Heart right ventricle (tissue), 16 donors: ENCODE measurements at regions not wholly inside any gene's neighbourhood (a gene's known extent, or its start where the extent isn't known, plus 50 kb on each side); places are given as distances from the start of the nearest gene placed in this dataset.

Experiments
- ATAC-seq, 8 donors: fragments of 200-7000 bp; cut with Tn5 transposase; one replicate each; pipeline ENCODE4 v1.9.1; 2020; ENCODE audit warnings: mild to moderate bottlenecking in 8 of 8, moderate library complexity in 8 of 8, moderate number of reproducible peaks in 1 of 8
- DNase-seq, 2 donors: peaks; one replicate each; pipeline ENCODE4 v3.0.0-alpha.2; 2020
- H3K27ac ChIP-seq, 10 donors: fragments of 200-600 bp; sonication (generic) in 2 of 10; one replicate each; pipeline versions ENCODE4 v1.5.0 to v1.8.0; 2020 to 2022; ENCODE audit warnings: mild to moderate bottlenecking in 3 of 10
- H3K27me3 ChIP-seq, 7 donors: fragments of 200-600 bp; one replicate each; pipeline ENCODE4 v1.8.0; 2021 to 2022; ENCODE audit warnings: mild to moderate bottlenecking in 2 of 7
- H3K36me3 ChIP-seq, 9 donors: fragments of 200-600 bp; sonication (generic) in 1 of 9; one replicate each; pipeline versions ENCODE4 v1.5.0 to v1.8.0; 2020 to 2022; ENCODE audit warnings: mild to moderate bottlenecking in 2 of 9
- H3K4me1 ChIP-seq, 9 donors: fragments of 200-600 bp; sonication (generic) in 1 of 9; one replicate each; pipeline versions ENCODE4 v1.5.0 to v1.8.0; 2020 to 2022; ENCODE audit warnings: mild to moderate bottlenecking in 4 of 9
- H3K4me3 ChIP-seq, 10 donors: fragments of 200-600 bp; sonication (generic) in 2 of 10; one replicate each; pipeline versions ENCODE4 v1.5.0 to v1.8.0; 2020 to 2022; ENCODE audit warnings: mild to moderate bottlenecking in 7 of 10, moderate library complexity in 2 of 10
- H3K9me3 ChIP-seq, 11 donors: fragments of 200-600 bp in 10 of 11; sonication (generic) in 2 of 11; one replicate each; pipeline versions ENCODE4 v1.5.0 to v1.8.0; 2013 to 2022; ENCODE audit warnings: mild to moderate bottlenecking in 2 of 11, control low read depth in 1 of 11, moderate library complexity in 1 of 11
- WGBS, 2 donors: extraction: QIAGEN DNeasy Blood & Tissue Kit; methylation state at CpG; one replicate each; pipeline ENCODE4 v1.1.7; 2013; ENCODE audit warnings: inconsistent platforms in 1 of 2; 5-methylcytosine and 5-hydroxymethylcytosine counted together
- intact Hi-C, 10 donors: fragments of 100-400 bp; cut with DNase I; formaldehyde crosslinking; loops; one replicate each; pipeline versions ENCODE4 v1.11.1 to v1.14.2; 2022
- TF ChIP-seq, protein P1 (sequence below), 9 donors: fragments of 200-600 bp; sonication (generic) in 2 of 9; IDR thresholded peaks; one replicate each; pipeline versions ENCODE4 v1.5.0 to v1.8.0; 2021 to 2022; ENCODE audit warnings: antibody characterized with exemption in 9 of 9, mild to moderate bottlenecking in 5 of 9, moderate library complexity in 1 of 9
- donor health status: Arrhythmogenic right ventricular cardiomyopathy.
- donor health status: ischemic (EF 13 %, LVEDD 7.1; RV severe dilation, severe dysfunction).
- donor health status: healthy with polysubstance abuse.
- donor health status: DM: no; HTN: yes; CAD: no.
- donor health status: DM: no; HTN: no; CAD: no.
- donor health status: ischemic (EF 25% LVEDD 6.9; RV normal size, moderate dysfunction).
- donor health status: ischemic (EF 25% LVEDD 5.7; RV mildly dilated, moderate dysfunction).
- donor health status: healthy.
- donor health status: DM: yes; HTN: yes; CAD: no.
- donor health status: Ischemic cardiomyopathy.
- donor health status: ischemic (EF 35%, LVEDD 5.7; RV mildly dilated, moderate dysfunction).
- donor health status: nonischemic (EF 11% LVEDD 7.7; RV severe dilation, severe dysfunction).
- donor health status: DM: yes; HTN: yes; CAD: no.
- donor health status: PGD.
- donor health status: ischemic (EF 29% LVEDD 5.4; RV normal size, mild dysfunction).
- donor health status: nonischemic (EF 23%, LVEDD 6.1; RV moderate dilation, normal function).

DNA sequence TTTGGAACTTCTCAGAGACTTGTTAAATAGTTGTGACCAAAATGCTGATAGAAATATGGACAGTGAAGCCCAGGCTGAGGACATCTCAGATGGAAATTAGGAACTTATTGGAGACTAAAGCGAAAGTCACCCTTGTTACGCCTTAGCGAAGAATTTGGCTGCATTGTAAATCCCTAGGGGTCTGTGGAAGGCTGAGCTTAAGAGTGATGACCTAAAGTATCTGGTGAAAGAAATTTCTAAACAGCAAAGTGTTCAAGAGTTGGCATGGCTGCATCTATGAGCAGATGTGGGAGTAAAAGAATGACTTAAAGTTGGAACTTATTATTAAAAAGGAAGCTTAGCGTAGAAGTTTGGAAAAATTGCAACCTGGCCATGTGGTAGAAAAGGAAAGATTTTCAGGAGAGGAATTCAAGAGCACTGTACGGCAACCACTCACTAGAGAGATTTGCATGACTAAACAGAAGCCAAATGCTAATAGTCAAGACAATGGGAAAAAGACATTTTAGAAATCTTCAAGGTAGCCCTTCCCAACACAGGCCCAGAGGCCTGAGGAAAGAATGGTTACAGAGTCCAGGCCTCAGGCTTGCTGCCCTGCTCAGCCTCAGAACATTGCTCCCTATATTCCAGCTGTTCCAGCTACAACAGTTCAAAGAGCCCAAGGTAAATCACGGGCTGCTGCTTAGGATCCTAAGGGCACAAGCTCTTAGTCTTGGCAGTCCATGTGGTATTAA lies 61.6 kb upstream of the TNFRSF21 start:
- Histone ChIP-seq H3K4me1 (peaks cover 0 to 4% (median 0%) of the 10 kb centered on the region in 9 donors), H3K9me3 (peaks cover 0 to 3% (median 0%) of the 10 kb centered on the region in 11 donors), H3K4me3 (no peak overlapping the region), H3K36me3 (no peaks in the 10 kb centered on the region), H3K27me3 (no peaks in the 10 kb centered on the region), H3K27ac (no peak overlapping the region)
- intact Hi-C loops: no loop called here
- TF ChIP-seq, protein P1, sequence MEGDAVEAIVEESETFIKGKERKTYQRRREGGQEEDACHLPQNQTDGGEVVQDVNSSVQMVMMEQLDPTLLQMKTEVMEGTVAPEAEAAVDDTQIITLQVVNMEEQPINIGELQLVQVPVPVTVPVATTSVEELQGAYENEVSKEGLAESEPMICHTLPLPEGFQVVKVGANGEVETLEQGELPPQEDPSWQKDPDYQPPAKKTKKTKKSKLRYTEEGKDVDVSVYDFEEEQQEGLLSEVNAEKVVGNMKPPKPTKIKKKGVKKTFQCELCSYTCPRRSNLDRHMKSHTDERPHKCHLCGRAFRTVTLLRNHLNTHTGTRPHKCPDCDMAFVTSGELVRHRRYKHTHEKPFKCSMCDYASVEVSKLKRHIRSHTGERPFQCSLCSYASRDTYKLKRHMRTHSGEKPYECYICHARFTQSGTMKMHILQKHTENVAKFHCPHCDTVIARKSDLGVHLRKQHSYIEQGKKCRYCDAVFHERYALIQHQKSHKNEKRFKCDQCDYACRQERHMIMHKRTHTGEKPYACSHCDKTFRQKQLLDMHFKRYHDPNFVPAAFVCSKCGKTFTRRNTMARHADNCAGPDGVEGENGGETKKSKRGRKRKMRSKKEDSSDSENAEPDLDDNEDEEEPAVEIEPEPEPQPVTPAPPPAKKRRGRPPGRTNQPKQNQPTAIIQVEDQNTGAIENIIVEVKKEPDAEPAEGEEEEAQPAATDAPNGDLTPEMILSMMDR (IDR thresholded peaks at IDR 0.05): no peak
- DNase-seq (peak in 1 of 2 donors; percentile 5), ATAC-seq (peak in 2 of 8 donors; percentile 52 to 71)
- WGBS, 2 donors: 84 to 88% methylated on average over 6 of the region's 6 CpGs

DNA sequence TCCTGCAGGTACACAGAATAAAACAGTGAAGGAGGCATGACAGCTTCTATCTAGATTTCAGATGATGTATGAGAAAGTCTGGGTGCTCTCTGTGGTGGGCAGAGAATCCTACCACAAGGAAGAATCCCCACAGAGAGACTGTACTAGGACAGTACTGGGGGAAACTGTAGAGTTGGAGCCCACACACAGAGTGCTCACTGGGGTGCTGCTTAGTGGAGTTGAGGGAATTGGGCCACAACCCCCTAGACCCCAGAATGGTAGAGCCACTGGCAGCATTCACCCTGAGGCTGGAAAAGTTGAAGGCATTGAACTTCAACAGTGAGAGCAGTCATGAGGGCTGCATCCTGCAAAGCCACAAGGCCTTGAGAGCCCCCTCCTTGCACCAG lies 62.2 kb upstream of the TNFRSF21 start:
- Histone ChIP-seq H3K4me3 (no peak overlapping the region), H3K36me3 (no peaks in the 10 kb centered on the region), H3K4me1 (peaks cover 0 to 4% (median 0%) of the 10 kb centered on the region in 9 donors), H3K27ac (no peak overlapping the region), H3K27me3 (no peaks in the 10 kb centered on the region), H3K9me3 (peaks cover 0 to 3% (median 0%) of the 10 kb centered on the region in 11 donors)
- DNase-seq (no peak), ATAC-seq (no peak)
- TF ChIP-seq, protein P1 (IDR thresholded peaks at IDR 0.05): no peak
- intact Hi-C loops: no loop called here

DNA sequence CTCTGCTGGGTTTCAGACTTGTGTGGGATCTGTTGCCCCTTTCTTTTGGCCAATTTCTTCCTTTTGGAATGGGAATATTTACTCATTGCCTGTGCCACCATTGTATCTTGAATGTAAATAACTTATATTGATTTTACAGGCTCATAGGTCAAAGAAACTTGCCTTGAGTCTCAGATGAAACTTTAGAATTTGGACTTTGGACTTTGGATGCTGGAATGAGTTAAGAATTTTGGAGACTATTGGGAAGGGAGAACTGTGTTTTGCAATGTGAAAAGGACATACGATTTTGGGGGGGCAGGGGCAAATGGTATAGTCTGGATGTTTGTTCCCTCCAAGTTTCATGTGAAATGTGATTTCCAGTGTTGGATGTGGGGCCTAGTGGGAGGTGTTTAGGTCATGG lies 62.6 kb upstream of the TNFRSF21 start:
- TF ChIP-seq, protein P1 (IDR thresholded peaks at IDR 0.05): no peak
- no peaks in the 10 kb centered on the region for H3K27me3 ChIP-seq
- H3K36me3 ChIP-seq: no peaks in the 10 kb centered on the region
- WGBS, 2 donors: 73 to 80% methylated on average over 1 of the region's 1 CpG
- peaks cover 0 to 3% (median 0%) of the 10 kb centered on the region in 11 donors for H3K9me3 ChIP-seq
- intact Hi-C loops: no loop called here
- no peak overlapping the region for H3K27ac ChIP-seq
- no peak for ATAC-seq
- H3K4me1 ChIP-seq: peaks cover 0 to 4% (median 0%) of the 10 kb centered on the region in 9 donors
- no peak for DNase-seq
- no peak overlapping the region for H3K4me3 ChIP-seq

DNA sequence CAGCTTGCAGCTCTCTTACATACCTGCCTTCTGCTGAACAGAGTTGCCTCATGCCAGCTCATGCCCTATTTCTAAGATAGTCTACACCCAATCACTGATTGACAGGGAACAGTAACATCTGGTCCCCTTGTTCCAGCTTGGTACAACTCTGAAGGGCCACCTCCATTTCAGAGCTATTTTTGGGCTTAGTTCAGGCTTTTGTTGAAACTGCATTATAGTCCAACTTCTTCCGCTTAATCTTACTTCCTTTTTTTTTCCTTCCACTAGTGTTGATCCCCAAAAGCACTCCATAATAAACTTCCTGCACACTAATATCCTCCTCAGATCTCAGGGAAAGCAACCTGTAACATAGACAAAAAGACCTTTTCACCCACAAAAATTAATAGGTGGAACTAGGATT lies 65.7 kb upstream of the TNFRSF21 start:
- no peak for DNase-seq
- 78 to 83% methylated on average over 1 of the region's 1 CpG for WGBS, 2 donors
- Histone ChIP-seq H3K4me3 (no peak overlapping the region), H3K36me3 (no peaks in the 10 kb centered on the region), H3K27ac (no peak overlapping the region), H3K9me3 (peaks cover 0 to 5% (median 0%) of the 10 kb centered on the region in 11 donors), H3K27me3 (peaks cover 0 to 3% (median 0%) of the 10 kb centered on the region in 7 donors), H3K4me1 (peaks cover 0 to 4% (median 0%) of the 10 kb centered on the region in 9 donors)
- ATAC-seq: no peak
- intact Hi-C loops: no loop called here
- TF ChIP-seq, protein P1 (IDR thresholded peaks at IDR 0.05): no peak
